Keratinocyte (primary cell): ENCODE measurements at regions not wholly inside any gene's neighbourhood (a gene's known extent, or its start where the extent isn't known, plus 50 kb on each side); places are given as distances from the start of the nearest gene placed in this dataset.

ENCODE experiments used
- CTCF ChIP-seq, 3 experiments: IDR thresholded peaks in 1 of 3; conservative IDR thresholded peaks in 1 of 3; optimal IDR thresholded peaks in 1 of 3; 2 replicates in 2 of 3; 3 replicates in 1 of 3; pipeline versions ENCODE3 to v1.5.1; 2011; ENCODE audit warnings: low read length in 3 of 3, mild to moderate bottlenecking in 3 of 3, moderate library complexity in 2 of 3, control low read depth in 1 of 3, inconsistent platforms in 1 of 3; ENCODE audit not compliant: insufficient read depth in 2 of 3; ENCODE audit errors: extremely low read depth in 1 of 3
- EZH2 ChIP-seq: IDR thresholded peaks from one replicate; pipeline ENCODE4 v1.6.1; 2012; ENCODE audit warnings: inconsistent platforms, mild to moderate bottlenecking, low read length, moderate library complexity

GRCh38 chr4:38203609-38204008 lies 243.4 kb downstream of the PTTG2 start:
- TF ChIP-seq CTCF (optimal IDR thresholded peaks at IDR 0.05 in 1 of 3, IDR thresholded peaks at IDR 0.05 in 1 of 3, conservative IDR thresholded peaks at IDR 0.05 in 1 of 3; ENCODE audit: extremely low read depth in 1 of 3, insufficient read depth in 2 of 3, low read length in 3 of 3) (no peak), EZH2 (no peak)
